Lung microvascular endothelial cell (primary cell): ENCODE measurements at regions not wholly inside any gene's neighbourhood (a gene's known extent, or its start where the extent isn't known, plus 50 kb on each side); places are given as distances from the start of the nearest gene placed in this dataset.
"Not testable (repeated sequence)": the region's sequence is repeated elsewhere in the genome, so short reads cannot be mapped to it uniquely, and the experiment has no call there.

Source experiments
- DNase-seq, 2 donors: peaks; one replicate each; pipeline versions ENCODE4 v3.0.0 to v3.0.0-alpha.2; 2010; ENCODE audit warnings: low read depth in 2 of 2

- no peak for DNase-seq
Observed at GRCh38 chr3:166360720-166361119, 523.5 kb upstream of the BCHE start.

GRCh38 chr3:166351461-166351860 lies 514.2 kb upstream of the BCHE start:
- DNase-seq, result no peak

DNA sequence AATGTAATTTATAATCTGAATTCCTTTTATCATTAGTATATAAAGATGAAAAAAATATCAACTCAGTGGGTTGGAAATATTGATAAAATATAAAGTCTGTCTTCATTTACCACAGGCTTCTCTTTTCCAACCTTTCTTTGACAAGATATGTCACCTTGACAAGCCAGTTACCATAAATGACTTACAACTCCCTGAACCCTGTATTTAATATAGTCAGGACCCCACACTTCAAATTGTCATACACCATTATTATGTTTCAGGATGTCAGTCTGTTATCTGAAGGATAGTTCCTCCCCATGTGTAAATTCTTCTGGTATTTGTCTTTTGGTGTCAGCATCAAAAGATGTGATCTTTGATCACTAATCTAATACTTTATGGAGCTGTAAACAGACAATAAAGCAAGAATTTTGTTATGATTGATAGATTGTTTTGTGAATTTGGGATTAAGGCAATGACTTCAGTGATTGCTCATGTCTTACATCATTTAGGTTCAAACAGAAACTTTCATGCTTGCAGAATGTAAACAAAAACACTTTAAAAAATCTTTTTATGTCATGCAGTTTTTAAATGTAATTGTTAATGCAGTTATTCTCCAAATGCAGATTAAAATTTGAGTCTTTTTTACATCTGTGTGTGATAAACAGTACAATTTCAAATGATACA lies 503.5 kb upstream of the BCHE start:
- no peak for DNase-seq

DNA sequence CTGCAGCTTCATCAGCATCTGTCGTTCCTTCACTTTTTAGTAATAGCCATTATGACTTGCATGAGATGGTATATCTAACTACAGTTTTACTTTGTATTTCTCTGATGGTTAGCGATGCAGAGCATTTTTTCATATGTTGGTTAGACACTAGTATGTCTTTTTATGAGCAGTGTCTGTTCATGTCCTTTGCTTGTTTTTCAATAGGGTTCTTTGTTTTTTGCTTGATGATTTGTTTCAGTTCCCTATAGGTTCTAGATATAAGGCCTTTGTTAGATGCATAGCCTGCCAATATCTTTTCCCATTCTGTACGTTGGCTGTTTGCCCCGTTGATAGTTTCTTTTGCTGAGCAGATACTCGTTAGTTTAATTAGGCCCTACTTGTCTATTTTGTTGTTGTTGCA lies 487.2 kb upstream of the BCHE start:
- DNase-seq, result no peak

- no peak for DNase-seq
Observed at GRCh38 chr3:166322391-166322790, 485.2 kb upstream of the BCHE start.

DNA sequence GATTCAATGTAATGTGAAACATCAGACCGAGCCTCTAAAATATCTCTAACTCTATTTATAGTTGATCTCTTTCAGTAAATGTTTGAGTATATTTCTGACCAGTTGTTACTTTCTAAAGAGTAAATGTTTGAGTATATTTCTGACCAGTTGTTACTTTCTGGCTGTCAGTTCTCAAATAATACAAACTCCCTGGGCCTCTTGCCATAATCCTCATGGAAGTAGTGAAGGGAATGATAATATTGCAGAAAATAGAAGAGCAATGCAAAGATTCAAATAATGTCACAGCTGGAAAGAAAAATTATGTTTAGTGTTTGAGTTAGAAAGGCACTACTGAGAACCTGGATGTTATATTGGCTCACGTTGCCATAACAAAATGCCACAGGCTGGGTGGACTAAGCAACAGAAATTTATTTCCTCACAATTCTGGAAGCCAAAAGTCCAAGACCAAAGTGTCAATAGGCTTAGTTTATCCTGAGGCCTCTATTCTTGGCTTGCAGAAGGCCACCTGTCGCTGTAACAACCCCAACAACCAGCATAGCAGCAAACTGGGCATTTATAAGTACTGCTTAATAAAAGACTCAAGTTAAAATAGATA lies 470.6 kb upstream of the BCHE start:
- no peak for DNase-seq

DNA sequence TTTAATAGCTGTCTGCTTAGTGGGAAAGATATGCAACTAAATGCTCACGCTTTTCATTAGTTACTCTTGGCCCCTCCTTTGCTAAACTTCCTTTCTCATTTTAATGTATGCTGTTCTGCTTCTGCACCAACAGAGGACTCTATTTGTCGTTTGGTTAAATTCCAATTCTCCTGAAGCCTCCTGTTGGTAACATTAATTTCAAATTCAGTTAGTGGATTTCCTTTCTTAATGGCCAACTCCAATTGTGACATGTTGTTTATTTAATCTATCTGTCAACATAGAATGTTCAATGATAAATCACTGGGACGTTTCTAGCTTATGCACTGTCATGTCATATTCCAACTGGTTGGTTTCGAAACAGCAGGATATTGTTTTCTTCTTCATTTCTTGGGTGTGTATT lies 467.4 kb upstream of the BCHE start:
- DNase-seq, result no peak

DNA sequence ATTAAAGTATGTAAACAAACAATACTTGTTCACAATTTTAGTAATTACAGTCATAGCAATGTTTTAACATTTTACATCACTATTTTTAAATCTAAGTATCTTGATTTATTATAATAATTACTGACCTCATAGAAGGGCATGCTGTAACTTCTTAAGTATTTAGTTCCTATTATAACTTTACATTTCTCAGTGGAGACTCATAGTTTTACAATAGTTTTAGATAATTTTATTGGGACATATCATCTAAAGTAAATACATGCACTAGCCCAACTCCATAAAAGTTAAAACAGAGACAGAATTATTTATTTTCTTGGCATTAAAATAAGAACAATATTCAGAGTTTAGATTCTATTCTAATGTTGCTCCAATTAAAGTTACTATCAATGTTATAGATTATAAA lies 466.5 kb upstream of the BCHE start:
- no peak for DNase-seq

- DNase-seq, result no peak
Observed at GRCh38 chr3:166302331-166302730, 465.1 kb upstream of the BCHE start.

GRCh38 chr3:166296179-166296783 lies 459.1 kb upstream of the BCHE start:
- DNase-seq, result no peak

GRCh38 chr3:166291186-166291955 lies 454.1 kb upstream of the BCHE start:
- no peak for DNase-seq

DNA sequence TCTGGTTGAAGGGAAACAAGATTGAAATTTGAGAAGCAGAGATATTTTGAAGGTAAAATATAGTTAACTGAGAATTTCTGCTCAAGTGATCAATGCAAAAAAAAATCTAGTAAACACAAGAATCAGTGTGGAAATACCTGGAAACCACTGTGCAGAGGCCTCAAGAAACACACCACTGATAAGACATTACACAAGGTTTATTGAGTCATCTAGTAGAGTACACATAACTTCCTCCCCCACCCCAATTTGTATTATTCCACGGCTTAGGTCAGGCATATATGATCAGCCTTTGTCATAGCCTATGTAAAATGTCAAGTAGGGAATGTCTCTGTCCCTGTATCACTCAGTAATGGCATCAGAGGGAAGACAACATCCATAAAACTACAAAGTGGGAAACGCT lies 447.8 kb upstream of the BCHE start:
- DNase-seq, result no peak

GRCh38 chr3:166283840-166284239 lies 446.6 kb upstream of the BCHE start:
- peak in 1 of 2 donors; percentile 69 for DNase-seq

GRCh38 chr3:166282931-166283330 lies 445.7 kb upstream of the BCHE start:
- no peak for DNase-seq

GRCh38 chr3:166279636-166280035 lies 442.4 kb upstream of the BCHE start:
- no peak for DNase-seq

- no peak for DNase-seq
Observed at GRCh38 chr3:166275024-166275390, 437.8 kb upstream of the BCHE start.

- DNase-seq, result no peak
Observed at GRCh38 chr3:166274351-166275023, 437.3 kb upstream of the BCHE start.

- DNase-seq, result no peak
Observed at GRCh38 chr3:166270429-166270828, 433.2 kb upstream of the BCHE start.

GRCh38 chr3:166265153-166265552 lies 427.9 kb upstream of the BCHE start:
- no peak for DNase-seq

DNA sequence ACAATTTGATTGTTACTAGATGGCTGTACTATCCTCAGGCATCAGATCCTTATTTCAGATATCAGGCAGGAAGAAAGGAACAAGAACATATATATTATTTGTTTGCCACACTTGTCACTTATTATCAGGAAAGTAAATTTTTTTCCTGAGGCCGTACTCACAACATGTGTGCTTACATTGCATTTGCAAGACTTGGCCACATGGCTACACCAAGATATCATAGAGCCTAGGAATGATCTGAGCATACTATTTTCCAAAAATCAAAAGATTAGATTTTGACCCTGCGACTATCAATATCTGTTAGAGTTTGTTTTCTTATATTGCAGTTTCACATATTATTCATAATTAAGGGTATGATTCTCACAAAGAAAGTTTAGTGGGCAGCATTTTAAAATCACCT lies 426.2 kb upstream of the BCHE start:
- no peak for DNase-seq

- DNase-seq, result not testable (repeated sequence)
Observed at GRCh38 chr3:166258293-166258850, 421.1 kb upstream of the BCHE start.

DNA sequence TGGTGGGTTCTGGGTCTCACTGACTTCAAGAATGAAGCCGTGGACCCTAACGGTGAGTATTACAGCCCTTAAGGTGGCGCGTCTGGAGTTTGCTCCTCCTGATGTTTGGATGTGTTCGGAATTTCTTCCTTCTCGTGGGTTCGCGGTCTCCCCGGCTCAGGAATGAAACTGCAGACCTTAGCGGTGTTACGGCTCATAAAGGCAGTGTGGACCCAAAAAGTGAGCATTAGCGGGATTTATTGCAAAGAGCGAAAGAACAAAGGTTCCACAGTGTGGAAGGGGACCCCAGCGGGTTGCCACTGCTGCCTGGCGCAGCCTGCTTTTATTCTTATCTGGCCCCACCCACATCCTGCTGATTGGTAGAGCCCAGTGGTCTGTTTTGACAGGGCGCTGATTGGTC lies 420.5 kb upstream of the BCHE start:
- DNase-seq, result no peak
